Tibial artery (tissue), 4 donors: ENCODE measurements at regions not wholly inside any gene's neighbourhood (a gene's known extent, or its start where the extent isn't known, plus 50 kb on each side); places are given as distances from the start of the nearest gene placed in this dataset.

Experiments used
- DNase-seq, 2 donors: peaks; one replicate each; pipeline ENCODE4 v3.0.0-alpha.2; 2019
- H3K27ac ChIP-seq, 2 donors: fragments of 200-600 bp; sonication (generic) in 1 of 2; 1 replicate in 1 of 2; 2 replicates in 1 of 2; pipeline ENCODE4 v1.5.1; 2018 to 2019; ENCODE audit warnings: mild to moderate bottlenecking in 1 of 2
- H3K27me3 ChIP-seq, 2 donors: fragments of 200-600 bp; sonication (generic) in 1 of 2; one replicate each; pipeline versions ENCODE4 v1.5.1 to v1.6.0; 2016 to 2019
- H3K36me3 ChIP-seq, 3 donors: fragments of 200-600 bp; sonication (generic) in 2 of 3; one replicate each; pipeline ENCODE4 v1.5.1; 2016 to 2019; ENCODE audit warnings: mild to moderate bottlenecking in 2 of 3
- H3K4me1 ChIP-seq, 4 donors: fragments of 200-600 bp; sonication (generic) in 2 of 4; 1 replicate in 3 of 4; 2 replicates in 1 of 4; pipeline ENCODE4 v1.5.1; 2016 to 2019
- H3K4me3 ChIP-seq, 2 donors: fragments of 200-600 bp; sonication (generic) in 1 of 2; 1 replicate in 1 of 2; 2 replicates in 1 of 2; pipeline ENCODE4 v1.5.1; 2018 to 2019; ENCODE audit warnings: mild to moderate bottlenecking in 2 of 2
- H3K9me3 ChIP-seq, 3 donors: fragments of 200-600 bp; sonication (generic) in 1 of 3; one replicate each; pipeline ENCODE4 v1.5.1; 2016 to 2019
- CTCF ChIP-seq, 2 experiments: fragments of 200-600 bp in 1 of 2; fragments of 450-650 bp in 1 of 2; IDR thresholded peaks; one replicate each; pipeline ENCODE4 v1.5.1; 2017 to 2019; ENCODE audit warnings: antibody characterized with exemption in 2 of 2, mild to moderate bottlenecking in 1 of 2, moderate library complexity in 1 of 2
- intact Hi-C: fragments of 100-400 bp; cut with DNase I; formaldehyde crosslinking; loops from one replicate; pipeline ENCODE4 v1.15.0; 2023; ENCODE audit warnings: low total_unique reads

- H3K4me1 ChIP-seq: no peaks in the 10 kb centered on the region
- no peak overlapping the region for H3K4me3 ChIP-seq
- no peak for DNase-seq
- no peak overlapping the region for H3K27ac ChIP-seq
- no peaks in the 10 kb centered on the region for H3K36me3 ChIP-seq
- no peaks in the 10 kb centered on the region for H3K27me3 ChIP-seq
- intact Hi-C loops: no loop called here
- TF ChIP-seq CTCF (IDR thresholded peaks at IDR 0.05): no peak
- H3K9me3 ChIP-seq: no peaks in the 10 kb centered on the region
Observed at GRCh38 chr12:84698576-84699333, 213.8 kb downstream of the SLC6A15 start.

DNA sequence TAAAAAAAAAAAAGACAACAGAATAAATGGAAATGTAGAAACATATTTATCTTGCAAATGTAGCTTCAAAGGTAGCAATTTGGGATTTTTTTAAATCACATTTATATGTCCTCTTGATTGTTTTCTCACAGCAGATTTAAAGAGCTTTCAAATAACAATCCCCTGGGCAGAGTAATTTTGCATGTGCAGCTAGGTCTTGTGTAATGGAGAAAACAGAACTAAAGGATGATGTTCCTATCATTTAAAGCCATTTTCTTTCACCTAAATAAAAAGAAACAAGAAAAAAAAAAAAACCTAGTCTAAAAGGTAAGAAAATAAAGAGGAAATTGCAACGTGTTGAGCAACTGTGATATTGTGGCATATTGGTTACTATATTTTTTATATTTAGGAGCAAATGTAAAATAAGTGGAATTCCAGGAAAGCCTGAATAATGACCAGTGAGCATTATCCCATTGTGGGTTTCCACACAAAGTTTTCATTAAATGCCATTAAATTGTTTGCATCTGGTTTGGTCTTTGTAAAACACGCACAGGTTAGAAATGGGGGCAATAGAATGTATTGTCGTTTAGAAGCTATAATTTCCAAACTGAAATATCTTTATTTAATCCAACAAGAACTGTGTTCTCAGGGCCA lies 215.6 kb downstream of the SLC6A15 start:
- no peak for DNase-seq
- no peaks in the 10 kb centered on the region for H3K27me3 ChIP-seq
- no peaks in the 10 kb centered on the region for H3K9me3 ChIP-seq
- H3K36me3 ChIP-seq: no peaks in the 10 kb centered on the region
- H3K4me3 ChIP-seq: no peak overlapping the region
- intact Hi-C loops: no loop called here
- no peak overlapping the region for H3K27ac ChIP-seq
- no peaks in the 10 kb centered on the region for H3K4me1 ChIP-seq
- TF ChIP-seq CTCF (IDR thresholded peaks at IDR 0.05): no peak

GRCh38 chr12:84696281-84696680 lies 216.3 kb downstream of the SLC6A15 start:
- no peak overlapping the region for H3K27ac ChIP-seq
- DNase-seq: no peak
- no peak for TF ChIP-seq CTCF (IDR thresholded peaks at IDR 0.05)
- H3K27me3 ChIP-seq: no peaks in the 10 kb centered on the region
- intact Hi-C loops: no loop called here
- H3K36me3 ChIP-seq: no peaks in the 10 kb centered on the region
- no peaks in the 10 kb centered on the region for H3K9me3 ChIP-seq
- no peak overlapping the region for H3K4me3 ChIP-seq
- no peaks in the 10 kb centered on the region for H3K4me1 ChIP-seq

DNA sequence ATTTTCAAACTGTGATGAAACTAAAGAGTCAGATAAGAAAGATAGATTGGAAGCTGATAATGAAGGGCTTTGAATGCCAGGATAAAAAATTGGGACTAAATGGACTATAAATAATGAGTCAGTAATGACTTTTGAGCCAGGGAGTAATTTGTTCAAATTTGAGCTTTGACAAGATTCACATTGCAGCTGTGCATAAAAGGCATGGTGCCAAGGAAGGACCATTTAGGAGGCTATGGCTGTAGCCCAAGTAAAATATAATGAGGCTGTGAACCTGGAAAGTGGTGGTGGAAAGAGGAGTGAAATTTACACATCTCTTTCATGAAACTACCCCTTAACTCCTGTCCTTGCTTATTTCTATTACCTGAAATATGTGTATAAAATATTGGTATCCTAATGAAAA lies 218.5 kb downstream of the SLC6A15 start:
- no peak overlapping the region for H3K4me3 ChIP-seq
- no peaks in the 10 kb centered on the region for H3K4me1 ChIP-seq
- TF ChIP-seq CTCF (IDR thresholded peaks at IDR 0.05): no peak
- intact Hi-C loops: no loop called here
- DNase-seq: no peak
- H3K27me3 ChIP-seq: no peaks in the 10 kb centered on the region
- no peak overlapping the region for H3K27ac ChIP-seq
- H3K9me3 ChIP-seq: no peaks in the 10 kb centered on the region
- no peaks in the 10 kb centered on the region for H3K36me3 ChIP-seq

- no peaks in the 10 kb centered on the region for H3K9me3 ChIP-seq
- no peak for DNase-seq
- intact Hi-C loops: no loop called here
Observed at GRCh38 chr12:84692071-84692470, 220.5 kb downstream of the SLC6A15 start.

More at GRCh38 chr12:84692071-84692470, 220.5 kb downstream of the SLC6A15 start:
- H3K4me1 ChIP-seq: no peaks in the 10 kb centered on the region
- no peaks in the 10 kb centered on the region for H3K27me3 ChIP-seq
- H3K36me3 ChIP-seq: no peaks in the 10 kb centered on the region
- H3K27ac ChIP-seq: no peak overlapping the region
- H3K4me3 ChIP-seq: no peak overlapping the region
- no peak for TF ChIP-seq CTCF (IDR thresholded peaks at IDR 0.05)
